Activated T-cell treated with anti-CD3 and anti-CD28 coated beads, Interleukin-2, amount 50 U/mL, for 48 hours (primary cell): ENCODE measurements at regions not wholly inside any gene's neighbourhood (a gene's known extent, or its start where the extent isn't known, plus 50 kb on each side); places are given as distances from the start of the nearest gene placed in this dataset.

Experiments
- DNase-seq, 2 experiments: peaks; one replicate each; pipeline ENCODE4 v3.0.0-alpha.2; 2020

DNA sequence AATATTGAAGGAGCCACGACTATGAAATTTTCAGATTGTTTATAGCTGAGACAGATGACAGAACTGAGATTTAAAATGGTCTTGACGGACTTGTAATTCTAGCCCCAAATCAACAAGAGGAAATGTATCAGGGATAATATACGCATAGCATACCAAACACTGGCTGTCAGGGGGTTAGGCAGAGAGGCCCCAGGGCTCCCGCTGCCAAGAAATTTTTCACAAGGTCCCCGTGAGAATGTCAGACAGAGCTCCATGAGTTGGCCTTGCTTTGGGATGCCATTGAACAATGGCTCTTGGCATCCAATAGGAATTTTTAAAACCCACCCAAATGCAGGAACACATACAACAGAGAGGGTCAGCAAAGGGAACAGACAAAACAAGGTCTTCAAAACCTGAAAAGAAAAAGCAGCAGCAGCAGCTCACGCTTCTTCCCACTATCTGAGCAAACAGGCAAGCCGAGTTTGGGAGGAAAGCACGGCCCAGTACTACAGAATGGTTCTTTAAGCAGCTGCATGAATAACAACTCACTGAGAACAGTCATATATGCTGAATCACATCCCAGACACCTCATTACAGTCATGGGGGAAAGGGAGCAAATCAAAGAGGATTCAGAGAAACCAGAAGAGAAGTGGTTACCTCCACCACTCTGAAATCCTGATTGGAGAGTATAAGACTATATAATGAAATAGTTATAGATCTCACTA, 445.6 kb downstream of the RND3 start:
- DNase-seq = no peak

DNA sequence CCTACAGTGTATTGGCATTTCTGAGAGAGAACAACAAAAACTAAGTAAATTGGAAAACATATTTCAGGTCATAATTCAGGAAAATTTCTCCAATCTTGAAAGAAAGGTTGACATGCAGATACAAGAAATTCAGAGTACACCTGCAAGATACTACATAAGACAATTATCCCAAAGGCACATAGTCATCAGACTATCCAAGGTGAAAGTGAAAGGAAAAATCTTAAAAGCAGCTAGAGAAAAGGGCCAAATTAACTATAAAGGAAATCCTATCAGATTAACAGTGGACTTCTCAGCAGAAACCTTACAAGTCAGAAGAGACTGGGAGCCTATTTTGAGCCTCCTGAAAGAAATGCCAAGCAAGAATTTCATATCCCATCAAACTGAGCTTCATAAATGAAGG, 449.0 kb upstream of the MMADHC start:
- no peak for DNase-seq

DNA sequence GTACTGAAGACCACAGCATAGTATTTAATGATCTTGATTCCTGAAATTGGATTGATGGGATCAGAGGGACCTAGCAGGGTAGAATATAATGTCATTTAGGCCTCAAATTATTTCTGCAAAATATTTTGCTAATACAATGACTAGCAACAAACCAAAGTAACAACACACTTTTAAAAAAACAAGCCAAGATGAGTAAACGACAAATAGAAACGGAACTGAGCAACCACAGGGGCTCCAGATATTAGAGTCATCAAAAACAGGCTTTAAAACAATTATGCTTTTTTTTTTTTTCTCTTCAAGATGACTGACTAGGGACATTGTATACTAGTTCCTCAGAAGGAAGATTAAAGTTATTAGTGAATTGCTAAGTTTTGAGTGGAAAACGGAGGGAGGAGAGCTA, 447.1 kb upstream of the MMADHC start:
- DNase-seq = no peak

DNA sequence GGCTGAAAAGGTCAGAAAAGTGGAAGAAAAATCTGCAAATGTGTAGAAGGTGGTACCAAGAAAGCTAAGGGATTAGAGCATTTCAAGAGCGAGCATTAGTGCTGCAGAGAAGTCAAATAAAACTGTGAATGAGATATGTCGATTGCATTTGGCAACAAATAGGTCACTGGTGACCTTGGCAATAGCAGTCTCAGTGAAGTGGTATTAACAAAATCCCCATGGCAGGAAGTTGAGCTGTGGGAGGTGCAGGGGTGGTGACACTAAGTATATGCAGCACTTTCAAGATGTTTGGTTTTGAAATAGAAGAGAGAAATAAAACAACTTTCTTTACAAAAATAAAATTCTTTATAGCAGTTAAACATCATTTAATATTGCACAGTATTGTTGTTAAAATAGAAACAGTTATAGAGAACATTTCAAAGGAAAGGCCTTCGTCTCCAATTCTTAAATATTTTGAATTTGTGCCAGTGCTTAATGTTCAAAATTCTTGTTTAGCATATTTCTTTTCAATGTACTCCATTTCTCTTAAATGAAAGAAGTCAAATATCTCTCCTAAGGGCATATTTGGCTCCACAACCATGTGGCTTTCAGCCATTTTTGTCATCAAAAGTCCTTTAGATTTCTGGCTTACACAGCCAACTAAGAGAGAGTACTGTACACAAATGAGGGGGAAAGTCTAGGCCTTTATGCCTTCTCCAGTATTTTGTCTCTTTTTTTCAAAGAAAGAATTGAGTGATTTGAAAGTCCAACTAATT, 443.0 kb upstream of the MMADHC start:
- DNase-seq = no peak

DNA sequence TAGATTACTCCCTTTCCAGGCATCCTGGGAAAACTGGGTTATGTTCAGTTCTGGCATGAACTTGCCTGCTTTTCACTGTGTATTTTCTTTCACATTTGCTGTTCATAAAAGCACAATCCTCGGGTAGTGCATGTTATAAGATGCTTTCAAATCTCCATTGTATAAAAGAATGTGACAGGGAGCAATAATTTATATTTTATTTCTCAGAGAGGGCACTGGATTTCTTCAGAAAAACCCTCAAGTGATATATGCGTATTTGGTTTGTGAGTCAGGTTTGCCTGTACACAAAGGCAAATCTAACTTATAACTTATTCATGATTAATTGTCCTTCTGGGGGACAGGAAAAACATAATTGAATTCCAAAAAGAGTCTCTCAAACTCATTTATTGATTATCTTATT, 440.7 kb upstream of the MMADHC start:
- no peak for DNase-seq

DNA sequence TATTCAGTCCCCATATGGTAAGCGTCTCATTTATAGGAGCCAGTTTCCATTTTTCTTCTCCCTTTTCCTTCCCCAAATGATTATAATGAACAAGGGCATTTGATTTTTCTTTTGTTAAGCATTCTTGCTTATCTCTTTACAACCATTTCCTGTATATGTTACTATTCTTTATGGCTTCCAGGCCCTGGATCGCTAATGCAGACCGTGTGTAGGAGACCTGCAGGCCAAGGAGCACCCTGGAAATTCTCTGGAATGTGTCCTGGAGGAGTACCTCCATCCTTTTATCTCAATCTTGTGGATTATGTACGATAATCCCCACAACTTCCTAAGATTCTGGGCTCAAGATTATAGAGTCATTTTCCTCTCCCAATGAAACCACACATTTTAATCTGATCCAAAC, 439.6 kb upstream of the MMADHC start:
- DNase-seq = no peak

DNA sequence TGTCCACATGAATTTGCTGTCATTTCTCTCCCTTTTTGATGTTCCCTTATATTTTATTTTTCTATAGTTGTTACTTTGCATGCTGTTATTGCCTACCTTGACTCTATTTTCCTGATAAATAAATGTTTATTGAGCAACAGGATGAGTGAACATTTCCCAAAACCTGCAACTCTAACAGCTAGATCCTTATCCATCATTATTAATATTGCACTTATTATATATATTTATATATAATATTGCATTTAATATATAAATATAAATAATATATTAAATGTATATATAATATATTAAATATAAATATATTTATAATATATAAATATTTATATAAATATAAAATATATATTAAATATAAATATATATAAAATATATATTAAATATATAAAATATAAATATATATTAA, 436.1 kb upstream of the MMADHC start:
- no peak for DNase-seq

DNA sequence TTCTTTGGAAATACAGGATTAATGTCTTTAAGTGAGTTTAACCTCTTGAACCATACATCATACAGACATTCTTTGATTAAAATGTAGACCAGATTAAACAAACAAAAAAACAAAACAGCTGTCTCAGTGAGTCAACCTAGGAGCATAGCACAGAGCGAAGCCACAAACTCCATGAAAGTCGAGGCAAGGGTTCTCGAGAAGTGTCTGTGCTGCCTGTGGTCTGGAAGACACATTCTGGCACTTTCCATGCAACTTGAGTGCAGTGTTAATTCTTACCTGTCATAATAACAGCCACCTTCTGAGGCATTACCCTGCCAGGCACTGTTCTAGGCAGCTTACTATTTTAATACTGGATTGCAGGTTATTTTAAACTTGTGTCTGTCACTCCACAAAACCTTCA, 435.5 kb upstream of the MMADHC start:
- DNase-seq = peak; percentile 10 to 17

DNA sequence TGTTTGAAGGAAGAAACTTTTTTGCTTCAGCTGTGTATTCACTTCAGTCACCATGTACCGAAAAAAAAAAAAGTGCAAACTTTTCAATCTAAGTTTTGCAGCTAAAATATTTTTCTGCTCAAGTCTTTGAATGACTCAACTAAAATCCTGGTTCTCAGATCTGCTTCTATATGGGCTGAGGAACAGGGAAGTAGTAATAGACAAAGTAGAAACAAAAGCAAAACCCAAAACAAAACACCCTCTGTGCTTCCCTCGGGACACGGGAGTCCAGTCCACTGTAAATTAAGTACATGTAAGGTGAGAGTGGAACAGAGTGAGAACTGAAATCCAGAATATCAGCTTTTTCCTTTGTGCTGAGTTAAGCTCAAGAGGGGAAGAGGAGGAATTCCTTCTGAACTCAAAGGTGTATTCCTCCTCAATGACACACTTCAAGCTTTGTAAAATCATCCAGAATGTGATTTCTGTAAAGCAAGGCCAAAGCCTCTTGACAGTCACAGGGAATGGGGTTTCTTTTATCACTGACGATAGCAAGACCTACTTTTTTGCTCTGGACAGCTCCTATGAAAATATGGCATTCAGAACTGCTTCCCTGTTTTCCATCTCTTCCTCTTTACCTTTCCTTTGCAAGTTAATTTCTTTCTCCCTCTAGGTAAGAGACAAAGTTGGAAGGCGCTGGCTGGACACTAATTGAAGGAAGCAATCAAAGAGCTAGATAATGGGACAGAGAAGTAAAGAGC, 433.5 kb upstream of the MMADHC start:
- DNase-seq = no peak

DNA sequence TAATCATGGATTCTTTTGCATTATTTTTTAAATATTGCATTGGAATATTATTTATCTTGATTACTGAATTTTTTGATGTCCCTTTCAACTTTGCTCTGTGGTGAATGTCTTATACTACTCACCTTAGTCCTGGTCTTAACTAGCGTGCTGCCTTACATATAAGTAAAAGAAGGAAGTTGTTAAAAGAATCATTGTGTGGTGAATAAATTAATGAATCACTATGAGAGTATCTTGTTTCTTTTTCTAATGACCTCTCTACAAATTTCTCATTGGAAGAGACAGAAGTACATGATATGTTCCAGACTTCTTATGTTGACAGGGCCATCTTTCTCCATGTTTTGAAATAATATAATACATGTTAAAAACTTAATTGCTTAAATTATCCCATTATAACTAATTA, 432.6 kb upstream of the MMADHC start:
- DNase-seq = no peak

DNA sequence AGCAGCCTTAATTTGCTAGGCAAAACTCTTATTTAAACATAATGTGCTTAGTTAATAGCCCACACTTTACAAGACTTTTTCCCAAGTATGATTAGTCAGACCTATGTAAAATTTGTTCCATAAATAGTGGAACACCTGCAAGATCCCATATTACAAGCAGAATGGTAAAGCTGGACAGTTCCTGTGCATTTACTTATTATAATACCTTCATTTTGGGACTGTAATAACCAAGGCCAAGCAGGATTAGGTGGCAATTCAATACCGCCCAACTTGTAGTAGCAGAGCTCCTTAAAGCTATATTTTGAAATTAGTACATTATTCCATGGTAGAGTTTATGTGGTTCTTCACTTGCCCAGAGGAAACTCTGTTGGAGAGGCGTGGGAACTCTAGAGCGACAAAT, 431.5 kb upstream of the MMADHC start:
- DNase-seq = no peak

DNA sequence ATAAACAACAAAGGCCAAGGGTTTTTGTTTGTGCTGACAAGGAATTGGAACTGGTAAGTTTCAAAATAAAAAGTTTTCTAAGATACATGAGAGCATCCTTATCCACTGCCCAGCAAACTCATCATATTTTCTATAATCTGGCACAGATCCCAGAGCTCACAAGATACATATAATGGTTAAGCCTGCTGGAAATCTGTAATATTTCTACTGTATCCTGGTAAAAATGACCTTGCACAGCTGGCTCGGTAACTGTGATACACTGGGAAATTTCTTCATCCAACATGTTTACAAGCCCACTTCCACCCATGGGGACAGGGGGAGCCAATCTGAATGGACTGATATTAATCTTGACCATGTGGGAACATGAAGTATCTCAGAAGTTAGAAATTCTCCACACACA, 425.4 kb upstream of the MMADHC start:
- no peak for DNase-seq

DNA sequence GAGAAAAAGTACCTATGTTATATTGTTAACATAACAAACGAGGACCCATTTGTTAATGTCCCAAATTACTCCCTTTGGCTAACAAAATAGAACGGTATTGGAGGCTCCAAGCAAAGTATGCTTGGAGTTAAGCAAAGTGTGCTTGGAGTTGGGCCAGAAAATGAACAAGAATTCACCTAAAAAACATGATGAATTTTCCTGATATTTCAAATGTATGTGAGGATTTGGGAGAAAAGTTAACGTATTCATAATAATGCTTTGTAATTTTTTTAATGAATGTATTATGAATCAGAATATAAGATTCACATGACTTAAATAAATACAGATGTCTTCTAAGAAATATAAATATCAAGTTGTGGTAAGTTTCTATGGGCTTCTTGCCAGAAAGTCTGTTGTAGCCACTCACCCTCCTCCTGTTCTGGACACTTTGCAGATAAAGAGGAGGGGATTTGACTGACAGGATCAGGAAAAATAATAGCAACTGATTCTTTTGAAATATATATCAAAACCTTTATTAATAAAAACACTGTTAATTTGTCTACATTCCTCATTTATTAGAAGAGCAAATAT, 423.7 kb upstream of the MMADHC start:
- no peak for DNase-seq

DNA sequence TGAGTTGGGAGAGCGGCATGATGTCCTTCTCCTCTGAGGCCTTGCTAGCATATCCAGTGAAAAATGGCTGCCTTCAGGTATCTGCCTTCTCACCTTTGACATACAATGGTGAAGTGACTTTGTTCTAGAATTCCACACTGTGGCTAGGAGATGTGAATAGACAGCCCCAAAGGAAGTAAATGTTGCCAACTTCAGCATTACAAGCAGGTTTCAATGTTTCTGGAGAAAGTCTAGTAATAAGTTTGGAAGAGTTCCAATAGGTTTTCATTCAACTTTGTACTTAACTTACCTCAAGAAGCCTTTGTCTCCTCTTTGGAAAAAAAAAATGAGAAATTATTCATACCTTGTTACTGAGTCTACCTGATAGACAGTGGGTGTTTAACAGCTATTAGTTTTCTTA, 421.3 kb upstream of the MMADHC start:
- no peak for DNase-seq

DNA sequence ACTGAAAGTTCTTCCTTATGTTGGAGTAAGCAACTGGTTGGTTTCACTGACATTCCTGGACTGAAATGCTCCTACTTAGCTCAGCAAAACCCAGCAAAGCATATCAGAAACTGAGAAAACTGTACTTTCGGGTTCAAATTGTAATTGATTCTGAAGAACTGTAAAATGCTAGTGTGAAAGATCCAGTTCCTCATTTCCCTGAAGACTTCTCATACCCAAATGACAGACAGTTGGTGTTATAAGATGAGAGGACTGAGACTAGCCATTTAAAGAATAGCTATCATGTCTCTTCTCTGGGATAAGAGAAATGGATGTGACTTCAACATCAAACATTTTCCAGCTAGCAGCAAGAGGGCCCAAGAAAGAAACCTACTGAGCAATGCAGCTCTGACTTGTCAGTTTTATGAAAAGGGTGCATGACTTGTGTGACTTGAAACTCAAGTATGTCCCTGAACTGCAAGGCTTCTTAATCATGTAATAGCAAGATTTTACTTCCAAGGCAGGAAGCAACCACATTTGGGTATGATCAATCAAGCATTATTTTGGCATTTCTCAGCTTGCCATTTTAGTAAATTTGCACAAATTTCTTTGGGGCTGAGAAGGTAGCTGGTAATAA, 420.3 kb upstream of the MMADHC start:
- DNase-seq = no peak

DNA sequence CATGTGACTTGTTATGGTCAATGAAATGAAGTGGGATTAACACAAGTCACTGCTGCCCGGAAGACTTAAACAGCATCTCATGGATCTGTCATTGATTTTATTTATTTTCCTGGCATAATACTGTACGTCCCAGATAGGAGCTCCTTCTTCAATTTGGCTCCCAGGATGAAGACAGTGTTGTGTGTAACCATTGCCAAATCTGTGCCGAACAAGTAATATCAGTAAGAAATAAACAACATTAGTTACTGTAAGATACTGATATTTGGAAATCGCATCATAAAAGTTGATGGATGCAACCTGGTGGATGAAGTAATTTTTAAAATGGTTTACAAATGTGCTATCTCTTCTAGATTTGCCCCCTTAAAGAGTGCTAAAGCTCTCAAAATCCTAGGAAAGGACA, 419.0 kb upstream of the MMADHC start:
- no peak for DNase-seq

DNA sequence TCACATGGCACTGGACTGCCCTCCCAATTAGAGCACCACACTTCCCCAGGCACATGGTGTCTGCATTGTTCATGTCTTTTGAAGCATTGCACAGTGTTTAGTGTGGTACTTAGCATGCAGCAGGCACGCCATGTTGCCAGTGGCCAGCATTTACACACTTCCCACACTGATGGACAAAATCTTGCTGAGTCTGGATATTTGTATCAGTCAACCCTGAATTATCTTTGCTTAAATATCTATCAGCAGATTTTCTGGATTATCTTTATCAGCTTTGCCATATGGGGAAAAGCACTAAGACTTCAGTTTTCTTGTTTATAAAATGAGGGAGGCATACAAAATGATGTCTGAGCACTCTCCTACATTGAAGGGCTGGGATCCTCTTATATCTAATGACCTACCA, 416.0 kb upstream of the MMADHC start:
- DNase-seq = no peak

DNA sequence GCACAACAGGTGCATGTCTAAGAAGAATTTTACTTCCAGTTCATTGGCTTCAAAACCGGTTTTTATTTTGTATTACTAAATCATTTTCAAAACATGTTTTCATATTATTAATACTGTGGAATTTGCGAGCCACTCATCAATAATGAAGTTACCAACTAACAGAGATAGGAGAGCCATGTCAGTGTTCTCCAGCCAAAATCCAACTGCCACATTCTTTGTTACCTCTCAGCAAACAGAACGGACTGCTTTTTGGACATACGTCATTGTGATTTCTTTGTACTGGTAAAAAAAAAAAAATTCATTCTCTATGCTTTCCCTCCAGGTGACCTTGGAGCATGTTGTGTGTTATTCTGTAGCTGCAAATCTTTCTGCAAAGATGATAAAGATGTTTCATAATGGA, 414.2 kb upstream of the MMADHC start:
- no peak for DNase-seq

DNA sequence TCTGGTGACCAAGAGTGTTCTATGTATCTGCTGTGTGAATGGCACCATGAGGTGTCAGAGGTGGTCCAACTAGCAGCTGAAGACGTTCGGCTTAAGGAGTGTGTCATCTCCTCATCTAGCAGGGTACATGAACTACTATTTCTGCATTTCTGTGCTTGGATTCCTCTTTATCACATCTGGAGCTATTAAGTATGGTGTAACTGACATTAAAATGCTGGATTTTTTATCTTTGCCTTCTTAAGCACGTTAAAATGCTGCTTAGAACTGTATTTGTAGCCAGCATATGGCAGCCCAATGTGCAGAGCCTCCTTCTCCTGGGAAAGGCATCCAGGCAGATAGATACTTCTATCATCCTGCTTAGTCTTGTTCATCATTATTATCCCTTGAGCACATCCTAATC, 409.3 kb upstream of the MMADHC start:
- DNase-seq = no peak

DNA sequence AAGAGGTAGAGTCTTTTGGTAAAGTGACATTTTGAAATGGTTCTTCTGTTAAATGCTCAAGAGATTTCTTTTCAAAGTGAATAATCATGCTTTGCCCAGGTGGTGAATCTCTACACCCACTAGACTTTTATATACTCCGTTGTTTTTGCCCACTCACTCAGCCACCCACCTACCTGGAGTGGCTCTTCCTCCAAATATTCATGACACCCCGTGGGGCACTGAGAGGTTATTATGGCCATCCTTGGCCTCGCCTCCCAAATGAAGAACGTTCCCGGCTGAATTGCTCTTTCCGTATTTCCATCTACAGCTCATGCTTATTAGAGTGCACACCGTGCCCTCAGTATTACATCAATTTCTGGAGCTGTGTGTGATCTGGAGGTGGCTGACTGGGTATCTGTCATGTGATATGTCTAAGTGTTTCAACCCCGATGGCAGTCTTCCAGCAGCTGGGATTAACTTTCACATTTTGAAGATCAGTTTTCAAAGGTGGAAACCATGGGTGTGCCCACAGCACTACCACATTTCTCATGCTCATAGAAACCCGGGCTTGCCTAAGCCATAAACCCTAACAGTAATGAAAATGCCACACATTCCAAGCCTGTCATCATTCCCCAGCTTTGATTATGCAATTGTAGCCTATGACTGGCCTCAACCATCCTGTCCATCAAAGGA, 406.6 kb upstream of the MMADHC start:
- no peak for DNase-seq

DNA sequence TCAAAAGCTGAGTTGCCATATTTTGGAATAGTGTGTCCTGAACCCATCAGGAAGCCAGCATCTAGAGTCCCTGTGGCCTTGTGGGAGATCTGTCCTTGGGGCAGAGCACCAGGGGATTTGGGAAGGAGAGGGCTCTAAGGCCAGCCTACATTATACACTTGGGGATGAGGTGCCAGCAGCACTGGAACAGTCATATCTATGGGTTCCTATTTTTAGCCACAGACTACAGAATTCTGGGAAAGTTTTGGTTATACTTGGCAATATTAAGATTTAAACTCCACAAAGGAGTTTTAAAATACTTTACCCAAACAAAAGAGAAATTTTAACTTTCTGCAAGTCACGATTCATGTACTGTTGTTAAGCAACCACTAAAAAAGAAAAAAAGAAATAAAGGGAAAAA, 405.7 kb upstream of the MMADHC start:
- no peak for DNase-seq

DNA sequence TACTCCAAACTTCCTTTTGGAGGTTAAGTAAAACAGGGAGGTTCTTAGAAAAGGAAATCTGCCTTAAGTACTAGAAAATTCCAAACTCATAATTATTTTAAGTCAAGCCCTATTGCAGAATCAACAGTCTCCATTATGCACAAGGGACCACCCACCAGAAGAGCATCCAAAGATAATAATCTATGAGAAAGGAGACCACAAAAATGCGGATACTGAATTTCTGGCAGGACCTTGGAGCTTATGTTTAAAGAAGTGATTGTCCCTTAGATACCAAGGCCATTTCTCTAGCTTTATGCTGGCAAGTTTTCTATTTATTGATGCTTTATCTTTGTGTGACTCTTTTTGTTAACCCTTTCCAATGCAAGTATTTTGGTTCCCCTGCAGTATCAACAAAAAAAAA, 404.0 kb upstream of the MMADHC start:
- DNase-seq = no peak

DNA sequence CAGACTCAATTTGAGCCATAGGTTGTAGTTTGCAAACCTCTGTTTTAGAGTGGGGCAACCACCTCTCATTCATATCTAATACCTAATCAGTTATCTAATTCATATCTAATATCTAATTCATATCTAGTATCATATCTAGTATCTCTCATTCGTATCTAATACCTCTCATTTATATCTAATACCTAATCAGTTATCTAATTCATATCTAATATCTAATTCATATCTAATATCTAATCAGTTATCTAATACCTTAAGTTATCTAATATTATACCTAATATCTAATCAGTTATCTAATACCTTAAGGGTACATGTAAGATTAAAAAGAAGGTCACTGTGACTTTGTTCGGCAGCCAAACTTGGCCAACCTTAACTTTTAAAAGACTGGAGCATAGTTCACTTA, 403.4 kb upstream of the MMADHC start:
- DNase-seq = no peak
